Medulla oblongata (tissue), 1 donor: ENCODE measurements at regions not wholly inside any gene's neighbourhood (a gene's known extent, or its start where the extent isn't known, plus 50 kb on each side); places are given as distances from the start of the nearest gene placed in this dataset.

Source experiments
- DNase-seq: peaks from one replicate; pipeline ENCODE4 v3.0.0-alpha.2; 2015; ENCODE audit errors: extremely low spot score

DNA sequence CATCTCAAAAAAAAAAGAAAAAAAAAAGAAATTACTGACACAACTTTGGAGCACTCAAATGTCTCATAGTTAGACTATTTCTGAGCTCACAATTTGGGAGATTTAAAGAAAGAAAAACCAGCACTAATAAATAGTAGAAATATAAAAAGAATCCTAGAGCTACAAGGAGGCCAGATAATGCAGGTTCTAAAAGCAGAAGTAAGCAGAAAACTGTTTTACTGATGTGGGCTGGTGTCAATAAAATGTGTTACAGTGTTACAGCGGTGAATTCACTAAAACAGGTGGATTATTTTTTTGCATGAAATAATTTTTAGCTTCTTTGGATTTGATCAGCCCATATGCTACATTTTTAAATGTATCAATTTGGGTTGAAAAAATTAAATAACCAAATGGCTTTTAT is 375.9 kb downstream of the GPM6A start:
- no peak for DNase-seq

DNA sequence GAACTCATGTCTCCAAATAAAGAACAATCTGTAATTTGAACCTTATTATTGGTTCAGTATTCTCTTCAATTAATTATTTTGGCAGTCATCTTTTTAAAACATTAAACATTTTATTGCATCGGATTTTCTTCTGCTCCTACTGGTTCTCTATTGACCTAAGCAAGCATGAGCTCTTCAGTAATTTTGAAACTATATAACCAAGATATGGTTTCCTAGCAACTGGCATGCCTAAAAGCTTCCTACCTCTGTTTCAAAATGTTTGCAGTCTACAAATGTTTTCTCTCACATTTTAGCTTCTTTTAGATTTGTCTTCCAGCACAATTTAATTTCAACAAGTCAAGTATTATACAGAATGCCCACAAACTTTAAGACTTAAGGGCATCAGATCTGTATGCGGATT is 371.3 kb downstream of the GPM6A start:
- no peak for DNase-seq

DNA sequence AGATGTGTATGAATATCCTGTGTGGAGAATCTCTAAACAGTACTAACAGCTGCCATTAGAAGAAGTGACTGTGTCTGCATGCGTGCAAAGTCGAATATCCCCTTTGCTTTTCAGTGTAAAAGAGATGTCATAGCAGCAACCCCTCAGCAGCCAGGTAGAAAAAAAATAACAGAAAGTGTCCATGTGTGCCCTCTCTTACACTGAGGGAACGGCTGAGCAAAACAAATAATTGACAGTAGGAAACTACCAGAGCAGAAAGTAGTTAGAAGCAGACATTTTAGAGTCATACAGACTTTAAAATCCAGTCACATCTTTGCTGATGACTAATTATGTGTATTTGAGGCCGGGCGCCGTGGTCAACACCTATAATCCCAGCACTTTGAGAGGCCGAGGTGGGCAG is 370.8 kb downstream of the GPM6A start:
- no peak for DNase-seq

DNA sequence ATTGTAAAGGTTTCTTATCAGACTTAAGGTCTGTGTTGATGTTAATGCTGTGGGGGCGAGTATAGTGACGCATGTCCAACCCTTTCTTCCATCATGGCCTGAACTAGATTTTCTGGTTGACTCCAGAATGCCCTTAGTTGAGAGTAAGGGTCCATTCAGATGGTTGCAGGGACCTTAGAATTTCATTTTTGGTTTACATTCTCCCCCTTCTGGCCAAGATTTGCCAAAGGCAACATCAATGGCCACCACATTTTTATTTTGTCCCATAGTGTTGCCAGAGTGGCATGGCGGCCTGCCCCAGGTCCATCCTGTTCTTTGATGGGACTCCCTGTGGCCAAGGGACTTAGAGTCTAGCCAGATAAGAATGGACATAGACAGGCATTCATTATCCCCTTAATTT is 368.5 kb downstream of the GPM6A start:
- no peak for DNase-seq

DNA sequence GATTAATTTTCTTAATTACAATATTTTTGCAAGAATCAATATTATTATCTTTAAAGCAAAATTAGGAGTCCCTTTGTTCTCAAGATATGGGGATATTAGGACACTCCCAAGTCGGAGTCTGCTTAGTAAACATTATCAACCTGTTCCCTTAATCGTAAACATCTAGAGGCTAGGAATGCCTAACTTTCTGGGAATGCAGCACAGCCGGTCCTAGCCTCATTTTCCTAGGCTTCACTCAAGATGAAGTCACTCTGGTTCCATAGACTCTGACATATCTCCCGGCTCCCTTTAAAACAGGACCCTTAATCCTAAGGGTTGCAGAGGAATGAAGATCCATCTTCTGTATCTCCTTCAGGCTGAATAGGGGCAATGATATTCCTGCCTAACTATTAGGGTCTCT is 367.6 kb downstream of the GPM6A start:
- DNase-seq: no peak

DNA sequence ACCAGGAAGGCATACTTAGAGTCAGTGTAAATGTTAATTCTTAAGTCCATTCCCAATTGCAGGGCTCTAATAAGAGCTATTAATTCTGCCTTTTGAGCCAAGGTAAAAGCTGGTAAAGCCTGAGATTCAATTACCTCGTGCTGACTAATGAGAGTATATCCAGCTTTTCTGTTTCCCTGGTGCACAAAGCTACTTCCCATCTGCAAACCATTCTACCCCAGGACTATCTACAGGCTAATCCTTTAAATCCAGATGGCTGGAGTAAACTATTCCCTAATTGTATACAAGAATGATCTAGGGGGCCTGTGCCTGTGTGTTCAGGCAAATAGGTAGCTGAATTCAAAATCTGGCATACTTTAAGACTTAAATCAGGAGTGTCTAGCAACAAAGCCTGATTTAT is 365.0 kb downstream of the GPM6A start:
- no peak for DNase-seq

DNA sequence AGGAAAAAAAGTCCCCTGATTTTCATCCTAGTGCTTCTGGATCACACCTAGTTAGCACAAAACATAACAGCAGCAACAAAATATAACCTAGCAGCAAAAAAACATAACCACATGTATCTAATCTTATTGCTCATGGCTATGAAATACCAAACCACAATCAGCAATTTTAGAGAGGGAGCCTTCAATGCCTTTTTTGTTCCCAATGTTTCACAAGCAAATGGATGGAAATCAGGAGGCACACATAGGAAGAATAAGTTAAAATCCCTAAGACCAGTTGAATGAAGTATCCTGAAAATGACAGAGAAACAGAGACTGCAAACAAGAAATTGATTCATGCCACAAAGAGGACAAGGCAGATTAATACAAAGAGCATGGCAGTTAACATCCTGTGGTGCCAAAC is 361.6 kb downstream of the GPM6A start:
- no peak for DNase-seq

DNA sequence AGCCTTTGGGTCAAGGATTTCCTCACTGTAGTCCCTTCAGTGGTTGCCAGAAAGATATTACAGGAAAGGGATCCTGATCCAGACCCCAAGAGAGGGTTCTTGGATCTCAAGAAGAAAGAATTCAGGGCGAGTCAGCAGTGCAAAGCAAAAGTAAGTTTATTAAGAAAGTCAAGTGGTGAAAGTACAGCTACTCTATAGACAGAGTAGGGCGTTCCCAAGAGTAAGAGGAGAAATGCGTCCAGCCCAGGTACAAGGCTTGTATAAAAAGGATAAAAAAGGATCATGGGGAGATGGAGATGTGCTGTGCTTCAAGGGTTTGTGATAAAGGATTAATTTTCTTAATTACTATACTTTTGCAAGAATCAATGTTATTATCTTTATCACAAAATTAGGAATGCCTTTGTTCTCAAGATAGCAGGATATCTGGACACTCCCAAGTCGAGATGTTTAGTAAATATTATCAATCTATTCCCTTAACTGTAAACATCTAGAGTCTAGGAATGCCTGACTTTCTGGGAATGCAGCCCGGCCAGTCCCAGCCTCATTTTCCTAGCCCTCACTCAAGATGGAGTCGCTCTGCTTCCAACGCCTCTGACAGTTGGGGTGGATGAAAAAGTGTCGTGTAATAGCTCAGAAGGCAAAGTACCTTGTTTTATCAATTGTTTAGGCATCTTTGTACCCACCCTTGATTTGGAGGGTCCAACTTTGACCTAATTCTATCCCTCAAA is 360.7 kb downstream of the GPM6A start:
- DNase-seq: no peak

DNA sequence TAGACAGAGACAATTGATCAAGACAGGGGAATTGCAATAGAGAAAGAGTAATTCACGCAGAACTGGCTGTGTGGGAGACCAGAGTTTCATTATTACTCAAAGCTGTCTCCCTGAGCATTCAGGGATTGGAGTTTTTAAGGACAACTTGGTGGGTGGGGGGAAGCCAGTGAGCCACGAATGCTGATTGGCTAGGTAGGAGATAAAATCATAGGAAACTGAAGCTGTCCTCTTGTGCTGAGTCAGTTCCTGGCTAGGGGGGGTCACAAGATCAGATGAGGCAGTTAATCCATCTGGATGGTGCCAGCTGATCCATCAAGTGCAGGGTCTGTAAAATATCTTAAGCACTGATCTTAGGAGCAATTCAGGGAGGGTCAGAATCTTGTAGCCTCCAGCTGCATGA is 358.6 kb downstream of the GPM6A start:
- DNase-seq: no peak

DNA sequence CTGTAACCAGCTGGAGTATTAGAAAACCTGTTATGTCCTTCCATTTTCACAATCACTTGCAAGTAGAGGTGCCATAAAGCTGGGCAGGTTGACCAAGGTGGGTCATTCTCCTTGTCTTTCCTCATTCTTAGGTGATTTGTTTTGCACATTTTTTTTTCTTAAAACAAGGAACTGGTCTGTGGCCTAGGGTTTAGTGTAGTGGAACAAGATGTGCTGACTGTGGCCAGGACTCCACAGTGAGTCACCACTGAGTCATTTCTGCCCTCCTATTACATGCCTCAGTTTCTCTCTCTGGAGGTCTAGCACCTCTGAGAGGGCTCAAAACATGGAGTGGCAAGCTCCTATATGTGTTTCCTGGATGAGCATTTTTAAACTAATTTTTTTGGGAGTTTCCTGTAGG is 355.9 kb downstream of the GPM6A start:
- no peak for DNase-seq

DNA sequence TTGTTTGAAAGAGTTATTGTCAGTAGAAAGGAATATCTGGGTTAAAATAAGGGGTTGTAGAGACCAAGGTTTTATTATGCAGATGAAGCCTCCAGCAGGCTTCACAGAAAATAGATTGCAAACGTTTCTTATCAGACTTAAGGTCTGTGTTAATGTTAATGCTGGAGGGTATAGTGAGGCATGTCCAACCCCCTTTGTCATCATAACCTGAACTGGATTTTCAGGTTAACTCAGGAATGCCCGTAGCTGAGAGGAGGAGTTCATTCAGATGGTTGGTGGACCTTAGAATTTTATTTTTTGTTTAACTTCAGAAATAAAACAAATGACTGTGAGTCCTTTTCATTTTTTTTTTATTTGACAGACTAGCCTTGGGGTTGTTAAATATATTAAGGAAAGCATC is 354.1 kb downstream of the GPM6A start:
- DNase-seq: no peak

DNA sequence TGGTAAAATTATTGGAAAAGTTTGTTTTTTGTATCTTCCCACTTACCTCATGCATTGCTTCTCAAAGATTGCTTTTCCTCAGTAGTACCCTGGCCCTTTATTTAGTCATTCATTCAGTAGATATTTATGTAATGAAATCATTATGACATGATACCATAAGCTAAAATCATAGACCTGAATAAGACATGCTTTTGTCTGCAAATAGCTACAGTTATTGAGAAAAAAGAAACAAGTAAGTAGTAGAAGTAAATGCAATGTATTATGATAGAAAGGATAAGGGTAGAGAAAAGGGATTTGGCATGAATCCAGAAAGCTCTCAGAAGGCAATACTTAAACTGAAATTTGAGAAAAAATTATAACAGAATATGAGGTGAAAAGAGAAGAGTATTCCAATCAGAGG is 352.5 kb downstream of the GPM6A start:
- DNase-seq: no peak

DNA sequence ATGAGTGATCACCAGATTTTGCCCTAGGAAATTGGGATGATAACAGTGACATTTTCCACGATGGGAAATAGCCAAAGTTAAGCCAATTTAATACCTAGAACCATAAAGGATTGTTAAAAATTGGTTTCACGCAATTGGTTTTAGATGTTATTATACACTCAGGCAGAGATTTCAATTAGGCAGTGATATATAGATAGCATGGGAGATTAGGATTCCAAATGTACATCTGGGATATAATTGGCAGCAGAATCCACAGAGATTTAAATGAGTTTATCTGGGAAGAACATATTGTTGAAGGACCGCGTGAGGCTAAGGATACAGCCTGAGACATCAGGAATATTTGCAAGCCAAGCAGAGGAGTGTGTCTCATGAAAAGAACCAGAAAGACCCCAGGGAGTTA is 351.6 kb downstream of the GPM6A start:
- no peak for DNase-seq

DNA sequence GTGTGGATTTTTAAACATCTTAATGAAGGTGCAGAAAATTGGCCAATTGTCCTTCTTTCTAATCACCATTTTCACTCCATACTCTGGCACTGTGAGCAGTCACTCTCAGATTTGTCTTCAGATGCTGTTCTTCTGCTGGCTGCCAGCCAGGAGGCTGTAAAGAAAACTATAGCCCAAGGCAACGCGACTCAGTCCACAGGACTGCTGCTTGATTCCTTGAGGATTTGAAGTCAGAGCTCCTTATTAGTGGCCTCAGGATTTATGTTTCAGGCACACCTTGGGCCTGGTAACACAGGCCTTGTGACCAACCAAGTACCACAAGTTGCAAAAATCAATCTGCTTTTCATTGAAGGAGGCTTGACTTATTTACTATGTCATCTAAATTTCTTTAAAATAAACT is 342.6 kb downstream of the GPM6A start:
- DNase-seq: no peak

DNA sequence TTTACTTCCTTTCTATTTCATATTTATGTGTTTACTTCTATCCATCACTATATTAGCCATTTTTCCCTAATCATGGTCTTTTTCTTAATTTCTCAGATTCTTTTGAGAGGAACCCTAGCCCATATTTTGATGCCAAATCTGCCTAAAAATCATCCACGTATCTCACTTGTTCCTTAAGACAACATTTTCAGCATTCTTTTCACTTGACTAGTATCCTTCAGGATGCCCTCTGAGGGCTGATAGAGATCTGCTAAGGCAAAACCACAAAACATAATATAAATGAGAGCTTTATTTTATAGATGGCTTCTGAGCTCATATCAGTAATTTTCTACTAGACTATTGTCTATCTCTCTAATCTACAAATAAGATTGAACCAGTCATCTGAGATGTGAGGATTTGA is 341.9 kb downstream of the GPM6A start:
- DNase-seq: no peak

DNA sequence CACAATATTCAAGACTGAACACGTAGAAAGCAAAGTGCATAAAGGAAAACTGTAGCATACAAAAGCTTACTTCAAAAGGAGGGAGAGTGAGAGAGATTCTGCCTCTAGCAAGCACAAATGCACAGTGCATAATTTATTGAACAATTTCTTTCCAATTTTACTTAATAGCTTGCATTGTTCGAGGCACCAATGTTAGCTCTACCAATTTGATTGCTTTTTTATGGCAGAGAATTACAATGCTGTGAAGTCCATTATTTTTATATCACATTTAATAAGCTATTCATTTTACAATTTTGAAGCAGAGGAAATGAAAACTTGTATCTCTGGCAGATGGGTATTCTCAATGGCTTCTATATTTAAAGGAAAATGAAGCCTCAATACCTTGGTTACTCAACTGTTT is 331.7 kb downstream of the GPM6A start:
- no peak for DNase-seq

DNA sequence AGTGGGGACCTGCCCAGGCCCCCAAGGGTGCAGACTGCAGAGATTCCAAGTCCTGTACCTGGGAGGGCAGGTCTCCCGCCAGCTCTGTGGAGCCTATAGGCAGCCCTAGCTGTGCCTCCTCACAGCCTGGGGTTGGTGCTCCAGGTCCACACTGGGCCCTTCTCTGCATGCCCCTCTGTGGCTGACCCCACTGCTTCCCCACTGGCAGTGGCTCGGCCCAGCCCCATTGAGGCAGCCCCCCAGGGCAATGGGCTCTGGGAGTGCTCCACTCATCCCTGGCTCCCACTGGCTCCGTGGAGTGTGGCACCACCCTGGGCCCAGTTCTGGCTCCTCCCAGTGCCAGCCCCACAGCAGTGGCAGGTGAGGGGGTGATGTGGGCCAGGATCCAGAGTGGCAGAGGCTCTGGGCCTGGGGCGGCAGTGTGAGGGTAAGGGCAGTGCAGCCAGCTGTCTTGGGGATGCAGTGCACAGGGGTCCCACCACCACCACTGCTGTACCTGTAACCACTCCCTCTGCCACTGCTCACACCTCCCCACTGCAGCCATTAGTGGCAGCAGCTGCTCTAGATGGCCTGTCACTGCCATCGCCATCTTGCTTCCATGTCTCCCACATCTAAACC is 312.2 kb downstream of the GPM6A start:
- DNase-seq: no peak

DNA sequence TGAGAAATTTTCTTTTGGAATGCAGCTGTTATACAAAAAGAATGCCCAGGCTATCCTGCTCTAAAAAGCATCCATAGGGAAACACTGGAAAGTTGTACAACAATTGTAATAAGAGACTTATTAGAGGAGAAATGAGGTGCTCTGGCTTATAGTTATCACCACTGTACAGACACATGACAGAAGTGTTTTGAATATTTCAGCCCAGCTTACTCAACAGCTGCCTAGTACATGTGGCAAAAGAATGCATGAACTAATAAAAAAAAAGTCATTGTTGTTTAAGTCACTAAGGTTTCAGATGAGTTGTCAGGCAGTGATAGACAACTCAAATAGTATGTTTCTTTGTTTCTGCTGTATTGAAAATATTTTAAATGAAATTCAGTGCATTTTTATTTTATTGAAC is 307.7 kb downstream of the GPM6A start:
- no peak for DNase-seq

DNA sequence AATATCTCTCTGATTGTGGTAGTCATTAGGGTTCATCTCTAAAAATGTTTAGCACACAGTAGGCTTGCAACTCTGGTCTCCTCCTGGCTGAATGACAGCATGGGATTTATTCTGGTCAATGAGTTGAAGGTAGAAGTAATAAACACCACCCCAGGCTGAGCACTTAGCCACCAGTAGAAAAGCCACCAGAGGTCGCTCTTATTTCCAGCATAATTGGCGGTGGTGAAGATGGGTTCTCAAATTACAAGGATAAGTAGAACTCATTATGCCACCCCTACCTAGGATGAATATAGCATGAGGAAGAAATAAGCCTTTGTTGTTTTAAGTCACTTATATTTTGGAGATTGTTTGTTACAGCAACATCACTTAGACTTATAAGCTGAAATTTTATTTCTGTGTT is 302.7 kb downstream of the GPM6A start:
- no peak for DNase-seq

DNA sequence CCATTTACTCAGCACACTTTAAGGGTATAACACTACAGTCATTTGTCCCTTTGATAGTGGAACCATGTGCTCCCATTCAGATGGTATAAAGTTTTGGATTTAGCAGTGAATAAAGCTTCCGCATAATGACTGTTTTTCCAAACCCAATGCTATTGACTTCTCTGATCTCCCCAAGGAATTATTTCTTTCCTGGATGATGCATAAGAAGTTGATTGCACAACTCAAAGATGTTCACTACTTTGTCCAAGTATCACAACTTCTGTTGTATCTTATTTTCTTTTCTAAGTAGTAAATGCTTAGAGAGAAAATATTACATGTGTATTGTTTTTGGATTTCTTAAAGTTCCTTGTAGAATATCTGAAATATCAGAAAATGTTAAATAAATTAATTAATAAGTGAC is 300.2 kb downstream of the GPM6A start:
- DNase-seq: no peak

DNA sequence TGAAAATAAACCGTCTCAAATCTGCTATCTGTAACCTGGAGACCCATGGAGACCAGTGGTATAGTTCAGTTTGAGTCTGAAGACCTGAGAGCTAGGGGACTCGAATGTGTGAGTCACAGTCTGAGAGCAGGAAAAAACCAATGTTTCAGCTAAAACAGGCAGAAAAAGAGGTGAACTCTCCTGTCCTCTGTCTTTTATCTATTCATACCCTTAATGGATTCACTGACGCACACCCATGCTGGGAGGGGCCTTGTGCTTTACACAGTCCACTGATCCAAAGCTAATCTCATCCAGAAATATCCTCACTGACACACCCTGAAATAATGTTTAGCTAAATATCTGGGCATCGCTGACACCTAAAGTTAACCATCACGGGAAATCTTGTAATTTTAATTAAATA is 297.9 kb downstream of the GPM6A start:
- no peak for DNase-seq

DNA sequence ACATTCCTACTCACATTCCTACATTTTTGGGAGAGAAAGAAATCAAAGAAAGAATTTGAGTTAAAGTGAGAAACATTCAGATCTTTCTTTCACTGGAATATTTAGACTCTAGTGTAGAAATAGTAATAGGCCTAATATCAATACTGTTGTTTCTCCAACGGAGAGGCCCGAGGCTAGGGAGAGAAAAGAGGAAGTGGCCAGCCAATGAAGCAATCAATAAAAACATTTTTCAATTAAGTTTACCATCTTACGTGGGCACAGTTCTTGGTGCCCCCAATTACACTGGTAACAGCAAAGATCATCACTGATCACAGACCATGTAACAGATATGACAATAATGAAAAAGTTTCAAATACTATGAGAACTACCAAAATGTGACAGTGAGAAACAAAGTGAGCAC is 281.4 kb downstream of the GPM6A start:
- DNase-seq: no peak

DNA sequence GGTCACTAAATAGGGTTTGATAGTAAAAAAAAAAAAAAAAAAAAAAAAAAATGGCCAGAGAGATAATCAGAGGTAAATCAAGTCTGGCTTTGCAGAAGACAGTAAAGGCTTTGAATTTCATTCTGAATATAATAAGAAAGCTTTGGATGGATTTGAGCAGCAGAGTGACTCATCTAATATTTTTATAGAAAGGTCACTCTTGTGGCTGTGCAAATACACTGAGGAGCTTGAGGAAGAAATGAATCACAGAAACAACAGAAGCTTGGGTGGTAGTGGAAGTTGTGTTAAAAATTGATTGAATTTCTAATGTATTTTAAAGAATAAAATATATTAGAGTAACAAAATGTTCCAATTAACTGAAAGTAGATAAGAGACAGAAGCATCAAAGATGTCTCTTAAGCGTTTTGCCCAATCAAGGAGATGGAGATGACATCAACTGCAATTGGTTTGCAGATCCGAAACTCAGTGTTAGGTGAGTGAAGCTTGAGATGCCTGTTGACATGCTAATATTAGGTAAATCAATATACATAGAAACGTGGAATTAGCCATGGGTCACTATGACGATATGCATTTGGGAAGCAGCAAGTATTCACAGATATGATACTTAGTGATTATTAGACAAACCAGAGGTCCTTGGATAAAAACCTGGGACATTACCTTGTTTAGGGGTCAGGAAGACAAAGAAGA is 280.5 kb downstream of the GPM6A start:
- DNase-seq: no peak
